Small intestine (tissue), 7 donors: ENCODE measurements at regions not wholly inside any gene's neighbourhood (a gene's known extent, or its start where the extent isn't known, plus 50 kb on each side); places are given as distances from the start of the nearest gene placed in this dataset.

Experiments used
- DNase-seq, 2 donors: peaks; one replicate each; pipeline versions ENCODE4 v3.0.0 to v3.0.0-alpha.2; 2013
- FAIRE-seq: peaks from 2 replicates; lab custom pipeline; 2012; peaks lifted over from hg19 to GRCh38; lab: Jason Lieb, UNC
- H3K27ac ChIP-seq, 3 donors: one replicate each; pipeline ENCODE4 v1.5.1; 2013; ENCODE audit warnings: low read length in 2 of 3, mild to moderate bottlenecking in 2 of 3, control low read depth in 1 of 3, inconsistent platforms in 1 of 3, low read depth in 1 of 3, moderate library complexity in 1 of 3
- H3K27me3 ChIP-seq, 3 donors: one replicate each; pipeline ENCODE4 v1.6.1; 2013; ENCODE audit warnings: low read length in 3 of 3, inconsistent platforms in 1 of 3; ENCODE audit not compliant: control insufficient read depth in 3 of 3, insufficient read depth in 3 of 3
- H3K36me3 ChIP-seq, 3 donors: one replicate each; pipeline ENCODE4 v1.6.1; 2013; ENCODE audit warnings: low read length in 3 of 3, inconsistent platforms in 1 of 3, low read depth in 1 of 3, mild to moderate bottlenecking in 1 of 3, moderate library complexity in 1 of 3; ENCODE audit not compliant: control insufficient read depth in 3 of 3, insufficient read depth in 2 of 3
- H3K4me1 ChIP-seq, 3 donors: one replicate each; pipeline ENCODE4 v1.6.1; 2013; ENCODE audit warnings: low read length in 2 of 3, inconsistent platforms in 1 of 3, low read depth in 1 of 3, mild to moderate bottlenecking in 1 of 3, moderate library complexity in 1 of 3; ENCODE audit not compliant: control insufficient read depth in 3 of 3, insufficient read depth in 2 of 3
- H3K4me3 ChIP-seq, 3 donors: one replicate each; pipeline ENCODE4 v1.5.1; 2013; ENCODE audit warnings: low read length in 3 of 3, control low read depth in 1 of 3, inconsistent platforms in 1 of 3, low read depth in 1 of 3, mild to moderate bottlenecking in 1 of 3, moderate library complexity in 1 of 3
- H3K9me3 ChIP-seq, 2 donors: one replicate each; pipeline ENCODE4 v1.6.1; 2013; ENCODE audit warnings: low read depth in 1 of 2, low read length in 1 of 2; ENCODE audit not compliant: control insufficient read depth in 2 of 2, insufficient read depth in 1 of 2
- WGBS, 3 donors: extraction: QIAGEN DNeasy Blood & Tissue Kit; methylation state at CpG; one replicate each; pipeline ENCODE4 v1.1.7; 2013; 5-methylcytosine and 5-hydroxymethylcytosine counted together
- donor health status: healthy with polysubstance abuse.
- donor health status: control.
- donor health status: control.
- donor health status: Bipolar disorder and iron deficiency.
- donor health status: healthy.

DNA sequence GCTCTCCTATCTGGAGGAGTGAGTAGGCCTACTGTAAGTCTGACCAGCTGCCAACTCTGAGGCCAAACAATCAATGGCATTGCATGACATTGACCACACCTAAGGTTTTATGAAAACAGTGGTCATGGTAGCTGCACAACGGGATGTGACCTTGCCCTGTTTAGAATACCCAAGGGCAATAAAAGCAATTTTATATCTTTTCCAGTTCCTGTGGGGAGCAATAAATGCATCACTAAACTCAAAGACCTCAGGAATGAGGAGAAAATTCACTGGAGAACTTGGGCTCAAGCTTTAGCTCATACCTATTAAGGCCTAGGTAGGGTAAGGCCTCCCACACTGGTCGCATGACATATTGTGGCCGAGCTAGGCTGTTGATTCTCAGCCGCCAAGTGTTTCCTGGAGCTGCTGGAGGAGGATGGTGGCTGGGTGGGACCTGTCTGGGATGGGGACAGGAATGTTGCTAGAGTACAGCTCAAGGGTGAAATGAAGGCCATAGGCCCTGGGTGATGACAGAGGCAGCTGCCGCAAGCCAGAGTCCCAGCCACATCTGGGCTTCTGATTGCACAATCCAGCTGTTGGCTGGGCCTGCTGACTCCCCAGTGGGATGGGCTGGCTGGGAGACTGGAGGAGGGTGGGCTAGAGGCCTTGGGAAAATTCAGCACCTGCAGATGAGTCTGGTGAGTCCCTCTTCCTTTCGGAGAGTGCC lies 313.7 kb downstream of the CYP26B1 start:
- FAIRE-seq (no peak), DNase-seq (peak in 1 of 2 donors; percentile 16)
- no peaks in the 10 kb centered on the region for H3K4me1 ChIP-seq
- H3K4me3 ChIP-seq, result no peak overlapping the region
- H3K27me3 ChIP-seq, result no peaks in the 10 kb centered on the region
- 71 to 86% (median 80%) methylated on average over 6 of the region's 6 CpGs for WGBS, 3 donors
- H3K36me3 ChIP-seq, result no peaks in the 10 kb centered on the region
- no peak overlapping the region for H3K27ac ChIP-seq
- H3K9me3 ChIP-seq, result peaks cover 0 to 7% of the 10 kb centered on the region in 2 donors

DNA sequence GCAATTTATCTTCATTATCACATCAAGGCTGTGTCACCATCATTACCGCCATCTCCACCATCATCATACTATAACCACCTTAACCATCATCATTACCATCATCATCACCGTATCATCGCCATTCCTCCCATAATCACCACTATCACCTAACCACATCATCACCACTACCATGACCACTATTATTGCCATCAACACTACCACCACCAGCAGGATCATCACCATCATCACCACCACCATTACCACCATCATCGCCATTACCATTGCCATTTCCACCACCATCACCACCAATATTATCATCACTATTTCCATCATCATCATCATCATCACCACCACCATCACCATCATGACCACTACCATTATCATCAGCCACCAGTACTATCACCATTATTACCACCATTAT lies 314.4 kb downstream of the CYP26B1 start:
- Histone ChIP-seq H3K4me3 (no peak overlapping the region), H3K27ac (no peak overlapping the region), H3K9me3 (peaks cover 0 to 7% of the 10 kb centered on the region in 2 donors), H3K36me3 (no peaks in the 10 kb centered on the region), H3K4me1 (no peaks in the 10 kb centered on the region), H3K27me3 (no peaks in the 10 kb centered on the region)
- FAIRE-seq (no peak), DNase-seq (no peak)
- 92 to 95% (median 95%) methylated on average over 4 of the region's 4 CpGs for WGBS, 3 donors

DNA sequence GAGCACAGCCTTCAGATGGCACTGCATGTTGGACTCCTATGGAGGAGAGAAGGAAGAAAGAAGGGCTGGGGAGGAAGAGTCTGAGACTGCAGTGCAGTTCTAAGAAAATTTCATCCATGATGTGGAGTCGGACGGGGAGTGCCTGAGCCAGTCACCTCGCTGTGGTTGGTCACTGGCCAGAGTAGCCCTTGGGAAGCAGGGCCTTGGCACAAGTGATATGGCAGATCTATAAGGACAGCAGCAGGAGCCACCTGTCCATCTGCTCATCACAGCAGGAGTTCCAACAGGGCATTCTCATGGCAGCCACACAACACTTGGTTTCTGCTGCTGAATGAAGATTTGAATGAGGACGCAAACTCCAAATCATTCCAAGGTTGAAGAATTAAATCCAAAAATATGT lies 314.8 kb downstream of the CYP26B1 start:
- Histone ChIP-seq H3K4me3 (no peak overlapping the region), H3K27me3 (no peaks in the 10 kb centered on the region), H3K4me1 (no peaks in the 10 kb centered on the region), H3K27ac (no peak overlapping the region), H3K9me3 (peaks cover 0 to 7% of the 10 kb centered on the region in 2 donors), H3K36me3 (no peaks in the 10 kb centered on the region)
- 96 to 98% (median 97%) methylated on average over 4 of the region's 4 CpGs for WGBS, 3 donors
- DNase-seq, result no peak
- FAIRE-seq, result no peak

DNA sequence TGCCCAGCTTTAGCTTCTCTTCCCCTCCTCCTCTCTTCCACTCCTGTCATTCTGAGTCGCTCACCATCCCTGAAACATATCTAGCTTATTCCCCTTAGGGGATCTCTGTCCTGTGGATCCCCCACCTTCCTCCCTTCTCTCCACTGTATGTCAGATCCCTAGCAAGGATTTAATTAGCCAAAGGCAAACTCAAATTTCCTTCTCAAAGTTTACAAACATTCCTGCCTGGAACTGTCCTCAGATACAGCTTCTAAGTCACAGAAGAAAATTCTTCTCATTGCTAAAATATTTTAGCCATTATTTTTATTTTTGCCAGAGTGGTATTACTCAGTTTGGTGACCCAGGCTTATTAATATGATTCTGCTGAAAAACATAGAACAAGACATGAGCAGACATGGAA lies 315.3 kb downstream of the CYP26B1 start:
- H3K4me3 ChIP-seq, result no peak overlapping the region
- H3K9me3 ChIP-seq, result peaks cover 0 to 7% of the 10 kb centered on the region in 2 donors
- DNase-seq (no peak), FAIRE-seq (no peak)
- H3K4me1 ChIP-seq, result no peaks in the 10 kb centered on the region
- WGBS, 3 donors, result 79 to 89% (median 83%) methylated on average over 1 of the region's 1 CpG
- H3K27me3 ChIP-seq, result no peaks in the 10 kb centered on the region
- no peaks in the 10 kb centered on the region for H3K36me3 ChIP-seq
- no peak overlapping the region for H3K27ac ChIP-seq

DNA sequence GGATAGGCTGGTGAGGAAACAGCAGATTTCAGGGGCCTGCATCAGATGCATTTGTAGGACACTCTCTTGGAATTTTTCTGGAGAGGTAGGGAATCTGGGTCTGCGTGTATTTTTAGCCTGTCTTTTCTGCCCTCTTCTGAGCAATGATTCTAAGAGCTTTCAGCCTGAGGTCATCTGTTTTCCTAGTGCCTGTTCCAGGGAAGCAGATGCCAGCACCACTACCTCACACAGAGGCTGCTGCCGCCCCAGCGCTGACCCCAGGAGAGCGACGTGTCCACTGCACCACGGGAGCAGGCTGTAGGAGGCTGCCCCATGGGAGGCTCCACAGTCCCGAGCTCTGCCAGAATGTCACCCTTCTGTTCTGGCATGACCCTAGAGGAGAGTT lies 316.5 kb downstream of the CYP26B1 start:
- no peak overlapping the region for H3K4me3 ChIP-seq
- DNase-seq, result no peak
- WGBS, 3 donors, result 53 to 76% (median 69%) methylated on average over 7 of the region's 7 CpGs
- no peak for FAIRE-seq
- H3K9me3 ChIP-seq, result peaks cover 0 to 7% of the 10 kb centered on the region in 2 donors
- no peaks in the 10 kb centered on the region for H3K27me3 ChIP-seq
- no peaks in the 10 kb centered on the region for H3K36me3 ChIP-seq
- no peaks in the 10 kb centered on the region for H3K4me1 ChIP-seq
- H3K27ac ChIP-seq, result no peak overlapping the region

DNA sequence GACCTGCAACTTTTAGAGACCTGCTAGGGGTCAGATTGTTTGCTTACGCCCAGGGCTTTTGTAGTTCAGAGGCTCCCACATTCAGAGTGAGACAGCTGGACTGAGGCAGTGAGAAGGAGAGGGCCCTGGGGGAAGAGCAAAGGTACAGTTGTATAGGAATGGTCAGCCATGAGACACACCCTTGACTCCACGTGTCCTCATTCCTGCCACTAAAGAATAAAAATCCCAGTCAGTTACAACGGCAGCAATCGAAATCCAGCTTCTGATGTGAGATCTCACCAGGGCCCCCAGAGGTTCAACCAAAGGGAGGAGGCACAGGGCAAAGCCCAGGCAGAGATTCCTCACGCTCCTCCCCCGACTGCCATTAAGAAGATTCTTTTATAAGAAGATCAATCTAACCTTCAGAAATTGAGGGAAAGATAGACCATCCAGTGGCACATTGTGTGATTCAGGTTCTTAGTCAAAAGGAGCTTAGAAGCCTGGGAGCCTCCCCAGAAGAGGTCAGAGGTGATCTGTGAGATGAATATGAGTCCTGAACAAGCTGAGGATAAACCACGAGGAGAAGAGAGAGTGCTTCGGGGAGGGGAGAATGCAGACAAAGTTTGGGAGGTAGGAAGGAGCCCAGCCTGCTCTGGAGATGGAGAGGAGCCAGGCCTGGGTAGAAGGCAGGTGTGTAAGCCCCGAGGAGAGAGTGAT lies 317.0 kb downstream of the CYP26B1 start:
- peak in 1 of 2 donors; percentile 25 for DNase-seq
- no peak overlapping the region for H3K27ac ChIP-seq
- no peaks in the 10 kb centered on the region for H3K36me3 ChIP-seq
- peaks cover 0 to 7% of the 10 kb centered on the region in 2 donors for H3K9me3 ChIP-seq
- no peak overlapping the region for H3K4me3 ChIP-seq
- no peaks in the 10 kb centered on the region for H3K27me3 ChIP-seq
- 58 to 67% (median 63%) methylated on average over 9 of the region's 9 CpGs for WGBS, 3 donors
- no peaks in the 10 kb centered on the region for H3K4me1 ChIP-seq
- no peak for FAIRE-seq

DNA sequence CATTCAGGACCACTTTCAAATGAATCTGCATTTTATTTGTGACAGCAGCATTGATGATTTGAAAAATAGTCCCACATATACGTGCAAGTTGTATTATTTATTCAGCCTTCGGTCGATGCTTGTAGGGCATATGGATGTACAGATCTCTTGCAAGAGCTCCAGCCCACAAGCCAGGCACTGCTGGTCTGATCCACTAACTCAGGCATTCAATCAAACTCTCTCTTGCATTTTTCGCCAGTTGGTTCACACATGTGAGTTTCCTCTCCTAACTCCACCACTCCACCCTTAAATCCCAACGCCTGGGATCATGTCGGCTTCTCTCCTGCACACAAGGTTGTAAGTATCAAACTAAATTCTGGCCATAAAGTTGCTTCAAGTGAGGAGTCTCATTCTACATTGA lies 318.7 kb downstream of the CYP26B1 start:
- H3K27me3 ChIP-seq, result no peaks in the 10 kb centered on the region
- H3K4me3 ChIP-seq, result no peak overlapping the region
- H3K4me1 ChIP-seq, result no peaks in the 10 kb centered on the region
- H3K36me3 ChIP-seq, result no peaks in the 10 kb centered on the region
- FAIRE-seq, result no peak
- WGBS, 3 donors, result 89 to 93% (median 91%) methylated on average over 6 of the region's 6 CpGs
- no peak for DNase-seq
- no peak overlapping the region for H3K27ac ChIP-seq
- H3K9me3 ChIP-seq, result peaks cover 0 to 7% of the 10 kb centered on the region in 2 donors

DNA sequence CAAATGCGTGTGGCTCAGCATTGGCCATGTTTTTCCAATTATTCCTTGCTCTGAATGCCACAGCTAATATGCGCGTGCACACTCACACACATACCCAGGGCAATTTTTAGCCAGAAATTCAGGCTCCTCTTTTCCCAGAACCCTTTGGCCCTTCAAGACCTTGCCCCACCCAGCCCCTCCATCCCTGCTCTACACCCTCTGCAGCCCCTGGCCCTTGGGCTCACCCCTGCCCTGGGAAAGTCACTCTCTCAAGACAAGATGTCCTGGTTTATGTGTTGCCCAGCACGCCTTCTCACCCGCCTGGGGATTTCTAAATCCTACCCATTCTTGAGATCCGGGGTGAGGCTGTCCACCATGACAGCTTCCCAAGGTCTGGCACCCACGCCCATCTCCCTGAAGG lies 319.7 kb downstream of the CYP26B1 start:
- FAIRE-seq (no peak), DNase-seq (no peak)
- no peak overlapping the region for H3K4me3 ChIP-seq
- peaks cover 0 to 7% of the 10 kb centered on the region in 2 donors for H3K9me3 ChIP-seq
- no peaks in the 10 kb centered on the region for H3K27me3 ChIP-seq
- no peak overlapping the region for H3K27ac ChIP-seq
- no peaks in the 10 kb centered on the region for H3K36me3 ChIP-seq
- WGBS, 3 donors, result 87 to 94% (median 89%) methylated on average over 7 of the region's 7 CpGs
- no peaks in the 10 kb centered on the region for H3K4me1 ChIP-seq
